HUES48 (cell line): ENCODE measurements at regions not wholly inside any gene's neighbourhood (a gene's known extent, or its start where the extent isn't known, plus 50 kb on each side); places are given as distances from the start of the nearest gene placed in this dataset.
"Not testable (repeated sequence)": the region's sequence is repeated elsewhere in the genome, so short reads cannot be mapped to it uniquely, and the experiment has no call there.

Experiments used
- H3K27ac ChIP-seq: one replicate; pipeline ENCODE4 v1.7.0; 2013; ENCODE audit warnings: low read depth, low read length, inconsistent platforms
- H3K27me3 ChIP-seq: 2 replicates; pipeline ENCODE4 v1.6.1; 2013; ENCODE audit warnings: mild to moderate bottlenecking, low read length; ENCODE audit not compliant: control insufficient read depth, insufficient read depth
- H3K36me3 ChIP-seq: 2 replicates; pipeline ENCODE4 v1.6.1; 2013; ENCODE audit warnings: low read length; ENCODE audit not compliant: control insufficient read depth, insufficient read depth
- H3K4me1 ChIP-seq: 2 replicates; pipeline ENCODE4 v1.6.1; 2013; ENCODE audit warnings: mild to moderate bottlenecking, low read length; ENCODE audit not compliant: control insufficient read depth, insufficient read depth
- H3K4me3 ChIP-seq: 2 replicates; pipeline ENCODE4 v1.5.1; 2013; ENCODE audit warnings: mild to moderate bottlenecking, low read depth, low read length
- H3K9ac ChIP-seq: 2 replicates; pipeline ENCODE4 v1.6.1; 2013; ENCODE audit warnings: mild to moderate bottlenecking, low read depth, low read length, moderate library complexity
- H3K9me3 ChIP-seq: 2 replicates; pipeline ENCODE4 v1.6.1; 2013; ENCODE audit warnings: low read length; ENCODE audit not compliant: control insufficient read depth, insufficient read depth

DNA sequence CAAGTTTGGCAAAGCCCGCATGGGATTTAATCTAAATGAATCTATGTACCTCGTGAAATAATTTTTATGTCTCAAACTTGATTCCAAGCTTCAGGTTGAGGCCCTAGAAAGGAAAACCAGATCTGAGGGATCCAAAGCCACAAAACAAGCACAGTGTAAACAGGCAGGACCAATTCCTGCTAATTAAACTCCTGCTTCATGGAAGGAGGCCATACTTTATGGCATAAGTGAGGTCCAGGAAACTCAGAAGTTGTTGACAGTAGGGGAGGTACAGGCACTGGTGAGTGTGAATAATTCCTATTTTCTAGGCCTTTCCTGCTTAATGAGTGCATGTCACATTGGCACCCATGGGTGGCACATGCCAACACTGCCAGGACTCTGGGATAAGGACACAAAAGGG is 648.6 kb upstream of the SGCD start:
- H3K27me3 ChIP-seq = no peaks in the 10 kb centered on the region
- H3K4me1 ChIP-seq = no peaks in the 10 kb centered on the region
- H3K27ac ChIP-seq = no peak overlapping the region
- no peaks in the 10 kb centered on the region for H3K36me3 ChIP-seq
- H3K4me3 ChIP-seq = no peak overlapping the region
- H3K9ac ChIP-seq = no peak overlapping the region
- H3K9me3 ChIP-seq = no peaks in the 10 kb centered on the region

DNA sequence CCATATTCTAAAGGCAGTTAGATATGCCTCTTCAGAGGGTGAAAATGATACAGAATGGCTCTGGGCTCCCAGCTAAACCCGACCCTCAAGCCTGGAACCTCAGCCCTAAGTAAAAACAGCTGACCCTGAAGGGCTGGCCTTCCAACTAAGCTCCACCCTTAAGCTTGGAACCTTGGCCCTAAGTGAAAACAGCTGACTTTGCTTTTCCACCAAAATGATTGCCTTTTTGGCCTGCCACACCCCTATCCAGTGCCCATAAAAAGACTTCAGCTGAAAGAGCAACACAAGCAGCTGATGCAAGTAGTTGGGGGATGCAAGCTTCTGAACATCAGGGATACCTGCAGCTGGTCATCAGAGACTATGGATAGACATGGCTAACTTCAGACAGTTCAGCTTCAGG is 647.4 kb upstream of the SGCD start:
- Histone ChIP-seq H3K4me1 (no peaks in the 10 kb centered on the region), H3K9ac (no peak overlapping the region), H3K27me3 (no peaks in the 10 kb centered on the region), H3K36me3 (no peaks in the 10 kb centered on the region), H3K27ac (no peak overlapping the region), H3K4me3 (no peak overlapping the region), H3K9me3 (no peaks in the 10 kb centered on the region)

DNA sequence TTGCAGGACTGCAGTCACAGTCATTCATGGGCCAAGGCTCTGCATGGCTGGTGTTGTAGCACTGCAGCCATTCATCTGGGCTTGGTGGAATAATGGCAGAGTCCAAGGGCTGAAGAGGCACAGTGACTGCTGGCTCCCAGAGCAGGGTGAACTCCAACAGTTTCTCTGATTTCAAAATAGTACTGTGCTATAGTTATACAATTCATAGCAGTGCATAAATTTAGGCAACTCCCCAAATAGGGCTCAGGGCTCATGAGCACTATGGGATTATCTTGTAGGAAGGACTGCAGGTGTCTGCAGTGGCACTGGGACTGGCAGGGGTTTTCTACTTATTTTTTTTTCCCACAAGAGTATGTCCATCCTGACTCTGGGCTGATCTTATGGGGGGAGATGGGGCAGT is 642.5 kb upstream of the SGCD start:
- Histone ChIP-seq H3K36me3 (no peaks in the 10 kb centered on the region), H3K27ac (no peak overlapping the region), H3K4me1 (no peaks in the 10 kb centered on the region), H3K9ac (no peak overlapping the region), H3K4me3 (no peak overlapping the region), H3K27me3 (no peaks in the 10 kb centered on the region), H3K9me3 (no peaks in the 10 kb centered on the region)

DNA sequence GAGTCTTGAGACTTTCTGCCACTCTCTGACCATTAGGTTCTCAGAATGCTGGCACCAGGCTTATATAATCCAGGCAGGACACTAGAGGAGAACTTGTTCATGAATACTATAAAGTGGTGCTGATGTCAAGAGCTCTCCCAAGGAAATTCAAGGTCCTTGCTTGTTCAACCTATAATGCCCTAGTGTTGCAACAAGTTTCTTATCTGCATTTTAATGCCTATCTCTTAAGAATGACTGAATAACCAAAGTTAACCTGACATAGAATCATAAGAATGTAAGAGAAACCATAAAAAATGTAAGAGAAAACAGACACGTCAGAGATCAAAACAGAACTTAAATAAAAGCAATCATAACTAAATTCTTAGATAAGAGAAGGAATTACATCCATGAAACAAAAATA is 640.8 kb upstream of the SGCD start:
- H3K27ac ChIP-seq = no peak overlapping the region
- H3K27me3 ChIP-seq = no peaks in the 10 kb centered on the region
- no peaks in the 10 kb centered on the region for H3K9me3 ChIP-seq
- no peaks in the 10 kb centered on the region for H3K4me1 ChIP-seq
- no peaks in the 10 kb centered on the region for H3K36me3 ChIP-seq
- no peak overlapping the region for H3K9ac ChIP-seq
- H3K4me3 ChIP-seq = no peak overlapping the region

DNA sequence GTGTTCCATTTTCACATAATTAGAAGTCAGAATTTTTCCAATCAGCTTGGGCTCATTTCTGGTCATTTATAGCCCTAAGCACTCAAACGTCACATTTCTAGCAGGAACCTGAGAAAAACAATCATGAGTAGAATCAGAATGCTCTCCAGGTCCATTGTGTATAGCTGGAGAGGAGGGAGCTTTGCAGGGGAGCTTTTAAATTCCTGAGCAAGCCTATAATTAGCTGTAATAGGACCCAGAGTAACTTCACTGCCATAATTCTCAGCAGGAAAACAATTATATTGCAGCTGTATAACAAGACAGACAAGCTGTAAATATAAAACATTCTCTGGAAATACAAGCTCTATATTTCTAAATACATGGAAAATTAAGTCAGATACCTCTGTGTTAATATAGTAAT is 637.6 kb upstream of the SGCD start:
- no peaks in the 10 kb centered on the region for H3K9me3 ChIP-seq
- H3K27ac ChIP-seq = no peak overlapping the region
- H3K4me3 ChIP-seq = no peak overlapping the region
- H3K9ac ChIP-seq = no peak overlapping the region
- no peaks in the 10 kb centered on the region for H3K4me1 ChIP-seq
- no peaks in the 10 kb centered on the region for H3K36me3 ChIP-seq
- H3K27me3 ChIP-seq = no peaks in the 10 kb centered on the region

DNA sequence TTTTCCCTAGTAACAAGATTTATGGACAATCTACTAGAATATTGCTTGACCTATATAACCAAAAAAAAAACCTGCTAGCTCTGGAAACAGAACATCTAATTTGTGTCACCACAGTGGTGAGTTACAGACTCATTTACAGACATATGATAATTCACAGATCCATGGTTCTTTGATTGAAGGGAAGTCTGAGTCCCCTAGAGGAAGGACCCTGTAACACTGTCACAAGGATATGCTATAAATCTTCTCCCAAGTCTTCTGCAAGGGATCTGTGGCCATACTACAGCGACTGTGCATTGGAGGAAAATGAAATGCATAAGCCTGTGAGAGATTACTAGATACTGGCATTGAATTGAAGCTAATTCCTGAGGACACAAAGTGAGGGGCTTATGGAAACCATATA is 630.6 kb upstream of the SGCD start:
- H3K9me3 ChIP-seq = no peaks in the 10 kb centered on the region
- no peaks in the 10 kb centered on the region for H3K4me1 ChIP-seq
- H3K27ac ChIP-seq = no peak overlapping the region
- H3K36me3 ChIP-seq = no peaks in the 10 kb centered on the region
- H3K4me3 ChIP-seq = no peak overlapping the region
- no peaks in the 10 kb centered on the region for H3K27me3 ChIP-seq
- H3K9ac ChIP-seq = no peak overlapping the region

DNA sequence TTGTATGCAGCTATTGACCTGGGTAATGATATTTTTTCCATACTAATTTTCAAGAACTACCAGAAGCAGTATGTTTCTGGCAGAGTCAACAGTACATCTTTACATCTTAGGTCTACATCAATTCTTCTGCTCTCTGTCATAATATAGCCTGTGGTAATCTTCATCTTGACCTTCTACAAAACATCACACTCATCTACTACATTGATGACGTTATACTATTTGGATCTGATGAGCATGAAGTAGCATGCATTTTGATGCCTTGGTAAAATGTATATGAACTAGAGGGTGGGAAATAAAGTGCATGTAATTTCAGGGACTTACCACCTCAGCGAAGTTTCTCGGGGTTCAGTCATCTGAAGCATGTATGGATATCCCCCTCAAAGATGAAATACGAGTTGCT is 629.7 kb upstream of the SGCD start:
- Histone ChIP-seq H3K27me3 (no peaks in the 10 kb centered on the region), H3K27ac (no peak overlapping the region), H3K9ac (no peak overlapping the region), H3K9me3 (no peaks in the 10 kb centered on the region), H3K36me3 (no peaks in the 10 kb centered on the region), H3K4me3 (no peak overlapping the region), H3K4me1 (no peaks in the 10 kb centered on the region)

DNA sequence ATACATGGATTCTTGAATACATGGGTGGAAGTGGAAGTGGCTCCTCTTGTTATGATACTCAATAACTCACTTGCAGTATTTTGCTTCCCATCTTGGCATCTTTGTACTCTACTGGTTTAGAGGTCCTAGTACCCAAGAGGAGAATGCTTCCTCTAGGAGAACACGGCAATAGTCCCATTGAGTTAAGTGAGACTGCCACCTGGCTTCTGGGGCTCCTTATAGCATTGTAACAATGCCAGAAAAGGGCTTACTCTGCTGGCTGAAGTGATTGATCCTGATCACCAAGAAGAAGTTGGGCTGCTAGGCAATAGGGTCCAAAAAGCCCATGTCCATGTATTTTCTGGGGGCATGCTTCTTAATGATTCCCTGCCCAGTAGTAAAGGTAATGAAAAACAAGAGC is 627.6 kb upstream of the SGCD start:
- no peaks in the 10 kb centered on the region for H3K27me3 ChIP-seq

DNA sequence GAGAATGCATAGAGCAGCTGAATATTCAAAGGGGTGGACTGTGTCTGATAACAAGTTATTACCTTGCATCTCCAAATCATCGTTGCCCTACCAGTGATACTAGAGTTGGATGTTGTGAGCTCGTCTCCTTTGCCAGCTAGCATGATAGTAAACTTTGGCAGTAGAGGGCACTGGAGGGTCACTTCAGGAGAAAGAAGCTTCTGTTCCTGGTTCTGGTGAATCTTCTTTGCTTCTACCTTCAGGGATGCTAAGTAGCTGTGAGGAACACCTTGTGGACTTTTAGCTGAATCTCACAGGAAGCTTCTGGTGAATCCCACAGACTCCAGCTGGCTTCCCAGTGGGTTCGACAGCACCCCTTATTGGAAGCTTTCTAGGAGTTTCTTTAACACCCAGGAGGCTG is 626.6 kb upstream of the SGCD start:
- H3K27ac ChIP-seq = no peak overlapping the region
- H3K27me3 ChIP-seq = no peaks in the 10 kb centered on the region
- no peaks in the 10 kb centered on the region for H3K4me1 ChIP-seq
- H3K36me3 ChIP-seq = no peaks in the 10 kb centered on the region
- H3K9ac ChIP-seq = no peak overlapping the region
- H3K9me3 ChIP-seq = no peaks in the 10 kb centered on the region
- no peak overlapping the region for H3K4me3 ChIP-seq

More for the DNA sequence above, 627.6 kb upstream of the SGCD start:
- no peaks in the 10 kb centered on the region for H3K36me3 ChIP-seq
- no peaks in the 10 kb centered on the region for H3K4me1 ChIP-seq
- H3K27ac ChIP-seq = no peak overlapping the region
- no peaks in the 10 kb centered on the region for H3K9me3 ChIP-seq
- no peak overlapping the region for H3K4me3 ChIP-seq
- no peak overlapping the region for H3K9ac ChIP-seq

DNA sequence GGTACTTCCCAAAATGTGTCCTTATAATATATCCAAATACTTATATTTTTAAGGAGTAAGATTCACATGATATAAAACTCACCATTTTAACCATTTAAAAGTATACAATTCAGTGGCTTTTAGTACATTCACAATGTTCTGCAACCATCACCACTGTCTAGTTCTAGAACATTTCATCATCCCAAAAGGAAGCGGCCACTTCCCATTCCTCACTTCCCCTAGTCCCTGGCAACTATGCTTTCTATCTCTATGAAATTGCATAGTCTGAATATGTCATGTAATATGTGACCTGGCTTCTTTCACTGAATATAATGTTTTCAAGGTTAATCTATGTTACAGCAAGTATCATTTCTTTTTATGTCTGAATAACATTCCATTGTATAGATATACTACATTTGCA is 615.1 kb upstream of the SGCD start:
- no peaks in the 10 kb centered on the region for H3K9me3 ChIP-seq
- no peak overlapping the region for H3K9ac ChIP-seq
- H3K36me3 ChIP-seq = no peaks in the 10 kb centered on the region
- no peak overlapping the region for H3K27ac ChIP-seq
- no peaks in the 10 kb centered on the region for H3K4me1 ChIP-seq
- no peak overlapping the region for H3K4me3 ChIP-seq
- no peaks in the 10 kb centered on the region for H3K27me3 ChIP-seq

DNA sequence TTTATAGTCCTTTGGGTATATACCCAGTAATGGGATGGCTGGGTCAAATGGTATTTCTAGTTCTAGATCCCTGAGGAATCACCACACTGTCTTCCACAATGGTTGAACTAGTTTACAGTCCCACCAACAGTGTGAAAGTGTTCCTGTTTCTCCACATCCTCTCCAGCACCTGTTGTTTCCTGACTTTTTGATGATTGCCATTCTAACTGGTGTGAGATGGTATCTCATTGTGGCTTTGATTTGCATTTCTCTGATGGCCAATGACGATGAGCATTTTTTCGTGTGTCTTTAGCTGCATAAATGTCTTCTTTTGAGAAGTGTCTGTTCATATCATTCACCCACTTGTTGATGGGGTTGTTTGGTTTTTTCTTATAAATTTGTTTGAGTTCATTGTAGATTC is 612.5 kb upstream of the SGCD start:
- H3K27me3 ChIP-seq, H3K36me3 ChIP-seq, H3K27ac ChIP-seq, H3K9ac ChIP-seq, H3K4me1 ChIP-seq, H3K4me3 ChIP-seq, H3K9me3 ChIP-seq: not testable (repeated sequence)

DNA sequence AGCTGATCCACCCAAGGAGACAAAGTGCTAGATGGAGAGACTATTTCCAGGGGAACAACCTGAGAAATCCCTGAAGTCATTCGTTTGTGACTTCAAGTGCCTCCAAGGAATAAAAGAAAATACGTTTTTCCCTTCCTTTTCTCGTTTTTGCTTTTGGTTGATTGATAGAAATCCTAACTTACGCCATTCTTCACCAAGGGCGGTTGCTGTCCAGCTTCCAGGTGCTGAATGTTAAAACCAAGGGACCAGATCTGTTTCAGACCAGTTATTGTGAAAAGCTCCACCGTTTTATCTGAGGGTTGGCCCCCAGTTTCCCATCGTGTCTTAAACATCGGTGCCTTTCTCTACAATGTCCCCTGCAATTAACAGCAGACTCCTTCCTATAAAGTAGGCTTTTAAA is 600.7 kb upstream of the SGCD start:
- Histone ChIP-seq H3K9me3 (no peaks in the 10 kb centered on the region), H3K4me1 (0 out of 2 replicates have a peak, but pooled peaks cover 4% of the 10 kb centered on the region), H3K27me3 (peaks cover 82% of the 10 kb centered on the region)

More for the DNA sequence above, 600.7 kb upstream of the SGCD start:
- Histone ChIP-seq H3K36me3 (no peaks in the 10 kb centered on the region), H3K4me3 (no peak overlapping the region), H3K27ac (no peak overlapping the region), H3K9ac (no peak overlapping the region)
